ENCODE measurements at regions not wholly inside any gene's neighbourhood (a gene's known extent, or its start where the extent isn't known, plus 50 kb on each side); places are given as distances from the start of the nearest gene placed in this dataset.

- no peak for TF ChIP-seq EZH2 (IDR thresholded peaks at IDR 0.05; ENCODE audit: borderline replicate concordance, insufficient read depth, low read depth, low read length, poor library complexity, severe bottlenecking)
- no peak for TF ChIP-seq CTCF (IDR thresholded peaks at IDR 0.05)
Measured at GRCh38 chr12:24649209-24649608, 299.7 kb downstream of the BCAT1 start.
